OCI-LY7 (cell line): ENCODE measurements at regions not wholly inside any gene's neighbourhood (a gene's known extent, or its start where the extent isn't known, plus 50 kb on each side); places are given as distances from the start of the nearest gene placed in this dataset.

Experiments
- EZH2phosphoT487 ChIP-seq: fragments of 200-600 bp; sonication (generic); IDR thresholded peaks from 2 replicates; pipeline ENCODE4 v1.6.1; 2018; ENCODE audit warnings: low read depth, borderline replicate concordance, mild to moderate bottlenecking, mixed run types, antibody characterized with exemption, low read length, moderate library complexity, mixed read lengths
- TF ChIP-seq, protein P1 (sequence below): fragments of 200-600 bp; sonication (generic); conservative IDR thresholded peaks from 2 replicates; pipeline ENCODE4 v1.5.1; 2014; ENCODE audit warnings: mild to moderate bottlenecking, antibody characterized with exemption, low read length, moderate library complexity, mixed read lengths

GRCh38 chr2:142270291-142270690 lies 139.5 kb upstream of the LRP1B start:
- TF ChIP-seq, protein P1, sequence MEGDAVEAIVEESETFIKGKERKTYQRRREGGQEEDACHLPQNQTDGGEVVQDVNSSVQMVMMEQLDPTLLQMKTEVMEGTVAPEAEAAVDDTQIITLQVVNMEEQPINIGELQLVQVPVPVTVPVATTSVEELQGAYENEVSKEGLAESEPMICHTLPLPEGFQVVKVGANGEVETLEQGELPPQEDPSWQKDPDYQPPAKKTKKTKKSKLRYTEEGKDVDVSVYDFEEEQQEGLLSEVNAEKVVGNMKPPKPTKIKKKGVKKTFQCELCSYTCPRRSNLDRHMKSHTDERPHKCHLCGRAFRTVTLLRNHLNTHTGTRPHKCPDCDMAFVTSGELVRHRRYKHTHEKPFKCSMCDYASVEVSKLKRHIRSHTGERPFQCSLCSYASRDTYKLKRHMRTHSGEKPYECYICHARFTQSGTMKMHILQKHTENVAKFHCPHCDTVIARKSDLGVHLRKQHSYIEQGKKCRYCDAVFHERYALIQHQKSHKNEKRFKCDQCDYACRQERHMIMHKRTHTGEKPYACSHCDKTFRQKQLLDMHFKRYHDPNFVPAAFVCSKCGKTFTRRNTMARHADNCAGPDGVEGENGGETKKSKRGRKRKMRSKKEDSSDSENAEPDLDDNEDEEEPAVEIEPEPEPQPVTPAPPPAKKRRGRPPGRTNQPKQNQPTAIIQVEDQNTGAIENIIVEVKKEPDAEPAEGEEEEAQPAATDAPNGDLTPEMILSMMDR, result no peak
- no peak for TF ChIP-seq EZH2phosphoT487
